ENCODE measurements at regions not wholly inside any gene's neighbourhood (a gene's known extent, or its start where the extent isn't known, plus 50 kb on each side); places are given as distances from the start of the nearest gene placed in this dataset.

DNA sequence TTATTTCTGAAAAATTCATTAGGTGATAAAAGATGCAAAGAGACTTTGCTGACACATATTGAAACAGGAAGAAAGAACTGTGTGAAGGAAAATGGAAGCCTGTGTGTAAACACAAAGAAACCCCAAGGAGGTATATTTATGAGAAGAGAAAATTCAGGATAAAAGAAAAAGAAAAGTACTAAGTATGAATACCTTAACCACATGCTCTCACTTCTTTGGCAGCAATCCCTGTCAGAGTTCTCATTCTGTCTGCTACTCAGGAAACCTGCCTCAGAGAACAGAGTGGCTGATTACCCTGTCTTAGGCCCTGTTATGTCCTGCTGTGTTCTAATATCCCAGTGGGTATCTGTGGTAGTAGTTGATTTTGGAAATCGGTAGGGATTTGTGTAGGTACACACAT lies 457.9 kb downstream of the TBC1D32 start:
- Histone ChIP-seq H3K4me3 (ENCODE audit: low read length) (no peak overlapping the region), H3K27ac (ENCODE audit: low read length) (no peak overlapping the region), H3K4me1 (ENCODE audit: control insufficient read depth, insufficient read depth, low read length) (no peaks in the 10 kb centered on the region), H3K27me3 (ENCODE audit: control insufficient read depth, insufficient read depth, low read length) (no peaks in the 10 kb centered on the region), H3K36me3 (ENCODE audit: control insufficient read depth, insufficient read depth, low read length) (no peaks in the 10 kb centered on the region), H3K9me3 (replicated peaks; ENCODE audit: control insufficient read depth, low read depth, low read length) (peaks cover 2% of the 10 kb centered on the region)
- no peak for DNase-seq
- no CpG with 5 or more reads among the region's 1 CpG for WGBS (ENCODE audit: insufficient coverage)

GRCh38 chr6:120875900-120876299 lies 458.4 kb downstream of the TBC1D32 start:
- WGBS (ENCODE audit: insufficient coverage): no CpG with 5 or more reads among the region's 1 CpG

GRCh38 chr6:120874422-120874821 lies 459.9 kb downstream of the TBC1D32 start:
- H3K4me1 ChIP-seq (ENCODE audit: control insufficient read depth, insufficient read depth, low read length): no peaks in the 10 kb centered on the region
- DNase-seq: no peak
- H3K27ac ChIP-seq (ENCODE audit: low read length): no peak overlapping the region
- no peaks in the 10 kb centered on the region for H3K36me3 ChIP-seq (ENCODE audit: control insufficient read depth, insufficient read depth, low read length)
- H3K9me3 ChIP-seq (replicated peaks; ENCODE audit: control insufficient read depth, low read depth, low read length): peaks cover 2% of the 10 kb centered on the region
- 92% methylated on average over 3 of the region's 6 CpGs for WGBS (ENCODE audit: insufficient coverage)
- H3K4me3 ChIP-seq (ENCODE audit: low read length): no peak overlapping the region
- no peaks in the 10 kb centered on the region for H3K27me3 ChIP-seq (ENCODE audit: control insufficient read depth, insufficient read depth, low read length)

More at GRCh38 chr6:120875900-120876299, 458.4 kb downstream of the TBC1D32 start:
- Histone ChIP-seq H3K9me3 (replicated peaks; ENCODE audit: control insufficient read depth, low read depth, low read length) (peaks cover 2% of the 10 kb centered on the region), H3K27ac (ENCODE audit: low read length) (no peak overlapping the region), H3K4me3 (ENCODE audit: low read length) (no peak overlapping the region), H3K36me3 (ENCODE audit: control insufficient read depth, insufficient read depth, low read length) (no peaks in the 10 kb centered on the region), H3K4me1 (ENCODE audit: control insufficient read depth, insufficient read depth, low read length) (no peaks in the 10 kb centered on the region), H3K27me3 (ENCODE audit: control insufficient read depth, insufficient read depth, low read length) (no peaks in the 10 kb centered on the region)
- DNase-seq: no peak

- no peaks in the 10 kb centered on the region for H3K27me3 ChIP-seq (ENCODE audit: control insufficient read depth, insufficient read depth, low read length)
- H3K9me3 ChIP-seq (replicated peaks; ENCODE audit: control insufficient read depth, low read depth, low read length): peaks cover 2% of the 10 kb centered on the region
- H3K36me3 ChIP-seq (ENCODE audit: control insufficient read depth, insufficient read depth, low read length): no peaks in the 10 kb centered on the region
- no peaks in the 10 kb centered on the region for H3K4me1 ChIP-seq (ENCODE audit: control insufficient read depth, insufficient read depth, low read length)
- no peak overlapping the region for H3K4me3 ChIP-seq (ENCODE audit: low read length)
- WGBS (ENCODE audit: insufficient coverage): 92% methylated on average over 5 of the region's 7 CpGs
- no peak for DNase-seq
- H3K27ac ChIP-seq (ENCODE audit: low read length): no peak overlapping the region
Observed at GRCh38 chr6:120873125-120873865, 461.0 kb downstream of the TBC1D32 start.

- no peak overlapping the region for H3K27ac ChIP-seq (ENCODE audit: low read length)
- no peaks in the 10 kb centered on the region for H3K36me3 ChIP-seq (ENCODE audit: control insufficient read depth, insufficient read depth, low read length)
- no peaks in the 10 kb centered on the region for H3K27me3 ChIP-seq (ENCODE audit: control insufficient read depth, insufficient read depth, low read length)
- H3K4me3 ChIP-seq (ENCODE audit: low read length): no peak overlapping the region
- H3K9me3 ChIP-seq (replicated peaks; ENCODE audit: control insufficient read depth, low read depth, low read length): peaks cover 2% of the 10 kb centered on the region
- 94% methylated on average over 8 of the region's 10 CpGs for WGBS (ENCODE audit: insufficient coverage)
- no peaks in the 10 kb centered on the region for H3K4me1 ChIP-seq (ENCODE audit: control insufficient read depth, insufficient read depth, low read length)
- no peak for DNase-seq
Observed at GRCh38 chr6:120872262-120872578, 462.1 kb downstream of the TBC1D32 start.

DNA sequence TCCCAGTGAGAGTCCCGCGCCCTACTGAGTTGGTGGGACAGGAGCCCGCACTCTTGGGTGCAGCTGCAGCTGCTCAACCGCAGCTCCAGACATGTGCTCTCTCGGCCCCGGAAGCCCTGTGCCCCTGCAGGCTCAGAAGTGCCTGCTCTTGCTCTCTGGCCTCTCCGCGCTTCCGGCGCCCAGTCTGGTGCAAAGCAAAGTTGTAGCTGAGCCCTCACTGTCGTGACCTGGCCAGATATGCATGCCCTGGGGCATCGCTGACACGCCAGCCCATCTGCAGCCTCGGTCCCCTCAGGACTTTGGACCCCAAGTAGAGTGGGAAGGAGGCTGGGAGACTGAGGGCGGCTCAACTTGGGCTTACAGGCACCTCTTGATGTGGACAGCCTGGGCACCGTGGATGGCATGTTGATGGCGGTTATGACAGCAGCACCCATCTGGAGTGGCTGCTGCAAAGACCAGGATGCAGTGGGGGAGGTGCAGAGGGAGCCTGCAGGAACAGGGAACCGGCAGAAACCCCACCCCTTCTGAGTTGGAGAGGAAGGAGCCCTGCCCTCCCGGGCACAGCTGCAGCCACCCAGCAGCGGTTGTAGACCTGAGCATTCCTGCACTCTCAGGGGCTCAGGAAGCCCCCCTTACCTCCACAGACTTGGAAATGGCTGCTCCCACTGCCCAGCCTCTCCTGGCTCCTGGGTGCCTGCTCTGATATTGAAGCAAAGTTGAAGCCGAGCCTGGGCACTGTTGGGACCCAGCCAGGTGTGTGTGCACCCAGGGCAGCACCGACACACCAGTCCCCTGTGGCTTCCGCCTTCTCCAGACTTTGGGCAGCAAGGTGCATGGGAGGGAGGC lies 462.6 kb downstream of the TBC1D32 start:
- Histone ChIP-seq H3K27ac (ENCODE audit: low read length) (no peak overlapping the region), H3K4me3 (ENCODE audit: low read length) (no peak overlapping the region), H3K9me3 (replicated peaks; ENCODE audit: control insufficient read depth, low read depth, low read length) (peaks cover 2% of the 10 kb centered on the region), H3K4me1 (ENCODE audit: control insufficient read depth, insufficient read depth, low read length) (no peaks in the 10 kb centered on the region), H3K36me3 (ENCODE audit: control insufficient read depth, insufficient read depth, low read length) (no peaks in the 10 kb centered on the region), H3K27me3 (ENCODE audit: control insufficient read depth, insufficient read depth, low read length) (no peaks in the 10 kb centered on the region)
- WGBS (ENCODE audit: insufficient coverage): 80% methylated on average over 21 of the region's 23 CpGs
- DNase-seq: no peak

- H3K27ac ChIP-seq (ENCODE audit: low read length): no peak overlapping the region
- DNase-seq: peak; percentile 25
- H3K27me3 ChIP-seq (ENCODE audit: control insufficient read depth, insufficient read depth, low read length): no peaks in the 10 kb centered on the region
- WGBS (ENCODE audit: insufficient coverage): no CpG with 5 or more reads among the region's 1 CpG
- no peaks in the 10 kb centered on the region for H3K36me3 ChIP-seq (ENCODE audit: control insufficient read depth, insufficient read depth, low read length)
- H3K9me3 ChIP-seq (replicated peaks; ENCODE audit: control insufficient read depth, low read depth, low read length): peaks cover 2% of the 10 kb centered on the region
- no peak overlapping the region for H3K4me3 ChIP-seq (ENCODE audit: low read length)
- H3K4me1 ChIP-seq (ENCODE audit: control insufficient read depth, insufficient read depth, low read length): no peaks in the 10 kb centered on the region
Observed at GRCh38 chr6:120869397-120869796, 464.9 kb downstream of the TBC1D32 start.

DNA sequence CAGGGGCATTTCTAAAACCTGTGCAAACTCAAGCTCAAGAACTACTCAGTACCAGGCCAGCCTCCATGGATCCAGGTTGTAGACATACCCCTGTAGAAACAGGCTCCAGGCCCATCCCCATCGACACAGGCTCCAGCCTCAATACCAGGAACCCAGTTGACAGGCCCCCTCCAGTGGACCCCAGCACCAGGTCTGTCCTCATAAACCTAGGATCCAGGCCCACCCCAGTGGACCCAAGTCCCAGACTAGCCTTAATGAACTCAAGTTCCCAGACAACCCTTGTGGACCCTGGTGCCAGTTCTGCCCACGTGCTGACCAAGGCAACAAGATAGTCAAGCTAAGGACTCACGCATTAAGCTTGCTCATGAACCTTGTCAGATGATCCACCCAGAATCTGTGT lies 476.9 kb downstream of the TBC1D32 start:
- no peaks in the 10 kb centered on the region for H3K36me3 ChIP-seq (ENCODE audit: control insufficient read depth, insufficient read depth, low read length)
- no peaks in the 10 kb centered on the region for H3K27me3 ChIP-seq (ENCODE audit: control insufficient read depth, insufficient read depth, low read length)
- no peak overlapping the region for H3K4me3 ChIP-seq (ENCODE audit: low read length)
- H3K9me3 ChIP-seq (replicated peaks; ENCODE audit: control insufficient read depth, low read depth, low read length): no peaks in the 10 kb centered on the region
- DNase-seq: no peak
- no peak overlapping the region for H3K27ac ChIP-seq (ENCODE audit: low read length)
- H3K4me1 ChIP-seq (ENCODE audit: control insufficient read depth, insufficient read depth, low read length): no peaks in the 10 kb centered on the region
- WGBS (ENCODE audit: insufficient coverage): 79% methylated on average over 2 of the region's 3 CpGs

DNA sequence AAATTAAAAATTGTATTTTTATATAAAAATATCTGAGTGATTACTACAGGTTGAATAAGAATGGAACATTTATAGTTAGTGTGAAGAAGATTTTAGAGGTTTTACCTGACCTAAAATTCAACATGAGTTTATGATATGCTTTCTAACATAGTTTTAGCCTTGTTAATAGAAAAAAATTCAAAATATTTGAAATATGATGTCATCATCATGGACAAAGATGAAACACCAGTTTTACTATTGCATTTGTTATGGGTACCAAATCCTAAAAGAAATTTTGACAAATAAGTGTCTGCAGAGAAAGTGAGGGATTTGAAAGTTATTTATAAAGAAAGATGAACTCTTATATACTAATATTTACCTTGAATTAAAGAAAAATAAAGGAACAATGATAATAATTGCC lies 479.7 kb downstream of the TBC1D32 start:
- Histone ChIP-seq H3K9me3 (replicated peaks; ENCODE audit: control insufficient read depth, low read depth, low read length) (no peaks in the 10 kb centered on the region), H3K36me3 (ENCODE audit: control insufficient read depth, insufficient read depth, low read length) (no peaks in the 10 kb centered on the region), H3K4me1 (ENCODE audit: control insufficient read depth, insufficient read depth, low read length) (no peaks in the 10 kb centered on the region), H3K27ac (ENCODE audit: low read length) (no peak overlapping the region), H3K27me3 (ENCODE audit: control insufficient read depth, insufficient read depth, low read length) (no peaks in the 10 kb centered on the region), H3K4me3 (ENCODE audit: low read length) (no peak overlapping the region)
- no peak for DNase-seq

DNA sequence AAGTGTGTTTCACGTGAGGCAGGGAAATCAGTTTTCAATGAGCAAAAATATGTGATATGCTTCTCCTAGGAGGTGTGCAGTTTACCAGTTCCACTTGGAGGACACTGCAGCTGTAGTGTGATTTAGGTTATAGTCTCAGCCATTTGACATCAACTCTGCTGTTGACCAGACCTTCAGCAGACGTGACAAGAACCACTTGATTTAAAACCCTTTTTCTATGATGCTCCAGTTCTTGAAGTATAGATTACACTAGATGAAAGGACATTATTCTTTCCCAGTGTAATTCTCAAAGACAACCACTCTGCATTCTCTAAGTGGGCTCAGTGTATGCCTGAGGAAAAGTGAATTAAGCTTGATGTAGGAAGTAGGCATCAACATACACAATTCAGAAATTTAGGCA lies 480.8 kb downstream of the TBC1D32 start:
- no peak overlapping the region for H3K4me3 ChIP-seq (ENCODE audit: low read length)
- H3K36me3 ChIP-seq (ENCODE audit: control insufficient read depth, insufficient read depth, low read length): no peaks in the 10 kb centered on the region
- H3K27ac ChIP-seq (ENCODE audit: low read length): no peak overlapping the region
- H3K27me3 ChIP-seq (ENCODE audit: control insufficient read depth, insufficient read depth, low read length): no peaks in the 10 kb centered on the region
- no CpG with 5 or more reads among the region's 2 CpGs for WGBS (ENCODE audit: insufficient coverage)
- no peak for DNase-seq
- no peaks in the 10 kb centered on the region for H3K9me3 ChIP-seq (replicated peaks; ENCODE audit: control insufficient read depth, low read depth, low read length)
- no peaks in the 10 kb centered on the region for H3K4me1 ChIP-seq (ENCODE audit: control insufficient read depth, insufficient read depth, low read length)
